ENCODE measurements at regions not wholly inside any gene's neighbourhood (a gene's known extent, or its start where the extent isn't known, plus 50 kb on each side); places are given as distances from the start of the nearest gene placed in this dataset.

DNA sequence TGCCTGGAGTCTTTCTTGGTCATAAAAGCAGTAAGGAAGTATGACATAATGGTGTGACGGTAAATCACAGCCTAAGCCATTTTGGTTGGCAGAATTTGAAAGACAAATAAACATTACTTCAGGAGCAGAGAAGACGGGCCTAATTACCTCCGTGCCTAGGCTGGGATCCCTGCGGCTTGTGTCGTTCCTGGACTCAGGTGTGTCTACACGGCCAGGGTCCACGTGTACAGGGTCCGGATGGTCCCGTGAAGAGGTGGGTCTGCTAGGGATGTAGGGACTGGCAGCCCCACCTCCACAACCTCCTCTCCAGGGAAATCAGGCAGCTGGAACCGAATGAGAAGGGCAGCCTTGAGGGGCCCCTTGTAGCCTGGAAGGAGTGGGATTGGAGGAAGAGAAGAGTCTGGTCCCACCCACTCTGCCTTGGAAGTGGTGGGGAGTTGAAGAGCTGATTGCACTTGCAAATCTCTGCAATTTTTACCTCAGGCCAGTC lies 55.4 kb upstream of the PLAC1 start:
- no peak for DNase-seq (ENCODE audit: low spot score)
- Mint-ChIP-seq H3K27me3 (ENCODE audit: insufficient read depth) (peaks cover 6% of the 10 kb centered on the region), H3K4me1 (ENCODE audit: low read depth) (peaks cover 10% of the 10 kb centered on the region), H3K4me3 (no peak overlapping the region), H3K27ac (no peak overlapping the region), H3K9me3 (no peaks in the 10 kb centered on the region), H3K36me3 (ENCODE audit: low read depth) (no peaks in the 10 kb centered on the region)
- intact Hi-C loops (cut with micrococcal nuclease): loop anchor here (10.0 kb wide), 1 partner anchor 89 kb away; no protein-coding TSS in a partner anchor

DNA sequence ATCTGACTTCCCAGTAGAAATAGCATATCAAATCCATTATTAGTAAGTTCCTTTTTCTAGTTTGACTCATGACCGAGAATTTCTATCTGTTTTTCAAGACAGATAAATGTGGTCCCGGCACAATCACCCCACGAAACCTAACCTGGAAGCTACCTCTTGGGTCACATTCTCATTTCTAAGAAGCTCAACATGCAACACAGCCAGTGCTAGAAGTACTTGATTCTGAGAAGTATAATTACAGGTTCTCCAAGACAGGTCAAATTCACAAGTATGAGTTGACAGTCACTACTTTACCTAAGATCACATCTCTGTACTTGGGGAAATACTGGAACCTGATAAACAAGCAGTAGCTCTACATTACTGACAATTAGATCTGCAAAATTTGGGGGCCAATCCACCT lies 54.0 kb upstream of the PLAC1 start:
- H3K27ac Mint-ChIP-seq: no peak overlapping the region
- no peak for DNase-seq (ENCODE audit: low spot score)
- H3K4me1 Mint-ChIP-seq (ENCODE audit: low read depth): peaks cover 6% of the 10 kb centered on the region
- H3K4me3 Mint-ChIP-seq: no peak overlapping the region
- no peaks in the 10 kb centered on the region for H3K36me3 Mint-ChIP-seq (ENCODE audit: low read depth)
- H3K9me3 Mint-ChIP-seq: no peaks in the 10 kb centered on the region
- H3K27me3 Mint-ChIP-seq (ENCODE audit: insufficient read depth): peaks cover 6% of the 10 kb centered on the region
- intact Hi-C loops (cut with micrococcal nuclease): loop anchor here (10.0 kb wide), 1 partner anchor 87 kb away; no protein-coding TSS in a partner anchor

DNA sequence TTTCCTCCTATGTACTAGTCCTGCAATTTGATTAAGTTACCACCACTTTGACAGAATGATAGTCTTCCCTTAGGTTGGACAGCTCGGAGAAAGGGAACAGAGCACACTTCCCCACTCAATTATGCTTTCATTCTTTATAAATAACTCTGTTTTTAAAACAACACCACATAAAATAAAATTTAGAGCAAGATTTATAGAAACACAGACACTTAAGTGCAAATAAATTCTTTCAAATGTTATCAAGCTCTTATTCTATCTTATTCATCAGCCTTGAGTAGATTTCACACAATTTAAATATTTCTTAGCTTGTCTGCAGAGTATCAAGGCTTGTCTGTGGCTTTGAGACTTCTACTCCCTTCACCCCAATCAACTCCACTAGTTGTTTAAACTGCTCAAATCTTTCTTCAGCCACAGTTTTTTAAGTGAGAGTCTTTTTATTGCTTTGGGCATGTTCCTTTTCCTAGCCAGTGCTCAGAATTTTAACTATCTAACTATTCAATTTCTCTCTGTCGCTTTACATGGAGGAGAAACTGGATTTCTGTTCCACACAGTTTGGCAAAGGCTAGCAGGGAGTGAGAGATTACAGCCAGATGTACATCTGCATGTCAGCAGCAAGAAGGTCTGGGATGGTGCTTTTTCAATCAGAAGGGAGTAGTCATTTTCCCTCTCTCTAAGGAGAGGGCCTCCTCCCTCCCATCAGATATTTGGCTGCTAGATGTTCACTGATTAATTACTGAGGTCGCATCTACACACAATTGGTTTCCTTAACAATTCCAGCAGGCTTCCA lies 53.1 kb upstream of the PLAC1 start:
- no peaks in the 10 kb centered on the region for H3K36me3 Mint-ChIP-seq (ENCODE audit: low read depth)
- no peaks in the 10 kb centered on the region for H3K9me3 Mint-ChIP-seq
- H3K27ac Mint-ChIP-seq: no peak overlapping the region
- peaks cover 6% of the 10 kb centered on the region for H3K27me3 Mint-ChIP-seq (ENCODE audit: insufficient read depth)
- H3K4me3 Mint-ChIP-seq: no peak overlapping the region
- DNase-seq (ENCODE audit: low spot score): no peak
- intact Hi-C loops (cut with micrococcal nuclease): loop anchor here (10.0 kb wide), 1 partner anchor 87 kb away; no protein-coding TSS in a partner anchor
- H3K4me1 Mint-ChIP-seq (ENCODE audit: low read depth): peaks cover 6% of the 10 kb centered on the region
